HepG2 (cell line): ENCODE measurements at regions not wholly inside any gene's neighbourhood (a gene's known extent, or its start where the extent isn't known, plus 50 kb on each side); places are given as distances from the start of the nearest gene placed in this dataset.

Experiments used
- ATAC-seq: fragments of 200-7000 bp; cut with Tn5 transposase; 3 replicates; pipeline ENCODE4 v1.9.1; 2020; ENCODE audit warnings: mild to moderate bottlenecking, moderate library complexity
- BruUV-seq: library from RNA; stranded (reverse); fragments of 400-500 nt; replicated peaks from 2 replicates; lab custom pipeline; 2021; lab: Mats Ljungman, UMichigan
- CTCF ChIA-PET: fragments of 300-600 bp; formaldehyde crosslinking; extraction: SDS; loops from one replicate; lab custom pipeline; 2021; ENCODE audit warnings: low total read pairs, inconsistent platforms, low intra/inter-chr PET ratio; lab: Yijun Ruan, JAX
- POLR2A ChIA-PET: fragments of 350-600 bp; sonication (Branson Sonifier 250); formaldehyde crosslinking; loops from one replicate; lab custom pipeline; 2020; ENCODE audit warnings: antibody characterized with exemption, inconsistent platforms; lab: Yijun Ruan, JAX
- DNase-seq: peaks from one replicate; pipeline ENCODE4 v3.0.0-alpha.2; 2015; ENCODE audit warnings: low spot score
- FAIRE-seq: peaks from 3 replicates; lab custom pipeline; 2011; peaks lifted over from hg19 to GRCh38; lab: Jason Lieb, UNC
- H2AFZ ChIP-seq: one replicate; pipeline ENCODE4 v1.6.1; 2011; ENCODE audit warnings: low read length, inconsistent platforms
- H3K27ac ChIP-seq: fragments of 300-600 bp; 3 replicates; pipeline ENCODE4 v1.8.0; 2011; ENCODE audit warnings: mixed run types, mild to moderate bottlenecking, mixed read lengths, low read length, inconsistent platforms; ENCODE audit not compliant: insufficient read depth; ENCODE audit errors: extremely low read length
- H3K27me3 ChIP-seq, 2 experiments: fragments of 200-600 bp in 1 of 2; 2 replicates in 1 of 2; 3 replicates in 1 of 2; pipeline versions ENCODE4 v1.6.0 to v1.8.0; 2011; ENCODE audit warnings: low read length in 2 of 2, mild to moderate bottlenecking in 2 of 2, moderate library complexity in 2 of 2, inconsistent platforms in 1 of 2; ENCODE audit not compliant: insufficient read depth in 2 of 2, control insufficient read depth in 1 of 2
- H3K36me3 ChIP-seq, 2 experiments: fragments of 200-600 bp in 1 of 2; replicated peaks in 1 of 2; 2 replicates in 1 of 2; 3 replicates in 1 of 2; pipeline versions ENCODE4 v1.5.1 to v1.8.0; 2011; ENCODE audit warnings: low read length in 2 of 2, inconsistent platforms in 1 of 2; ENCODE audit not compliant: insufficient read depth in 2 of 2, control insufficient read depth in 1 of 2
- H3K4me1 ChIP-seq: 2 replicates; pipeline ENCODE4 v1.5.1; 2012; ENCODE audit warnings: low read length, inconsistent platforms; ENCODE audit not compliant: insufficient read depth
- H3K4me2 ChIP-seq: 2 replicates; pipeline ENCODE4 v1.6.0; 2011; ENCODE audit warnings: low read depth, low read length, inconsistent platforms
- H3K4me3 ChIP-seq, 3 experiments: fragments of 200-600 bp in 1 of 3; sonication (generic), shearing (Covaris generic) in 1 of 3; replicated peaks in 1 of 3; 2 replicates each; pipeline ENCODE4 v1.5.1; 2011 to 2016; ENCODE audit warnings: low read length in 3 of 3, inconsistent platforms in 2 of 3, low read depth in 2 of 3, mild to moderate bottlenecking in 2 of 3, control low read depth in 1 of 3, mixed read lengths in 1 of 3; ENCODE audit not compliant: insufficient read depth in 1 of 3
- H3K79me2 ChIP-seq: one replicate; pipeline ENCODE4 v1.6.1; 2011; ENCODE audit warnings: low read length, inconsistent platforms; ENCODE audit not compliant: insufficient read depth
- H3K9ac ChIP-seq: 2 replicates; pipeline ENCODE4 v1.6.0; 2011; ENCODE audit warnings: mild to moderate bottlenecking, low read depth, low read length, inconsistent platforms; ENCODE audit not compliant: insufficient read depth
- H3K9me3 ChIP-seq: 2 replicates; pipeline ENCODE4 v1.5.1; 2012; ENCODE audit warnings: mild to moderate bottlenecking, low read length
- H4K20me1 ChIP-seq: 2 replicates; pipeline ENCODE4 v1.6.0; 2011; ENCODE audit warnings: inconsistent platforms, mild to moderate bottlenecking, low read length, moderate library complexity; ENCODE audit not compliant: insufficient read depth
- MAFF ChIP-seq: IDR thresholded peaks from 2 replicates; pipeline ENCODE4 v1.6.1; 2011; ENCODE audit warnings: low read depth, low read length, improper control_type of control experiment
- NCOA5 ChIP-seq: sonication (generic); formaldehyde crosslinking; IDR thresholded peaks from 2 replicates; pipeline ENCODE4 v1.4.0; 2020; ENCODE audit warnings: missing genetic modification reagents
- POLR2G ChIP-seq: fragments of 200-400 bp; formaldehyde crosslinking; IDR thresholded peaks from 2 replicates; pipeline ENCODE4 v1.6.1; 2018; ENCODE audit warnings: mild to moderate bottlenecking, low read depth, low read length, moderate library complexity
- RNF2 ChIP-seq: fragments of 450-650 bp; conservative IDR thresholded peaks from 2 replicates; pipeline ENCODE4 v1.6.1; 2016; ENCODE audit warnings: low read depth
- XBP1 ChIP-seq: sonication (generic); formaldehyde crosslinking; IDR thresholded peaks from 2 replicates; pipeline ENCODE4 v1.5.0; 2020; ENCODE audit warnings: missing genetic modification reagents
- ZNF775 ChIP-seq: sonication (generic); formaldehyde crosslinking; IDR thresholded peaks from 2 replicates; pipeline ENCODE4 v1.4.0; 2020; ENCODE audit warnings: missing genetic modification reagents, mild to moderate bottlenecking, moderate library complexity, borderline replicate concordance
- WGBS: methylation state at CpG from one replicate; pipeline ENCODE4 v1.1.6; 2017; ENCODE audit warnings: low lambda C conversion rate; 5-methylcytosine and 5-hydroxymethylcytosine counted together
- in situ Hi-C: cut with HindIII; loops from 2 replicates; pipeline ENCODE4 v1.10.0; 2017; ENCODE audit warnings: low pct_unique_long_range_greater_than_20kb; ENCODE audit not compliant: extremely low pct_ligation_motif_present
- intact Hi-C: fragments of 100-400 bp; cut with micrococcal nuclease; formaldehyde crosslinking; loops from one replicate; pipeline ENCODE4 v1.10.0; 2022; ENCODE audit not compliant: unreplicated experiment
- TF ChIP-seq, protein P1 (sequence below): sonication (generic); formaldehyde crosslinking; IDR thresholded peaks from 2 replicates; pipeline ENCODE4 v1.8.1; 2022; ENCODE audit warnings: mild to moderate bottlenecking, missing genetic modification reagents
- TF ChIP-seq, protein P2 (sequence below): IDR thresholded peaks from 2 replicates; pipeline ENCODE4 v1.6.1; 2012; ENCODE audit warnings: low read length, improper control_type of control experiment
- TF ChIP-seq, protein P3 (sequence below): sonication (generic); formaldehyde crosslinking; IDR thresholded peaks from 2 replicates; pipeline ENCODE4 v1.4.0; 2020; ENCODE audit warnings: missing genetic modification reagents

DNA sequence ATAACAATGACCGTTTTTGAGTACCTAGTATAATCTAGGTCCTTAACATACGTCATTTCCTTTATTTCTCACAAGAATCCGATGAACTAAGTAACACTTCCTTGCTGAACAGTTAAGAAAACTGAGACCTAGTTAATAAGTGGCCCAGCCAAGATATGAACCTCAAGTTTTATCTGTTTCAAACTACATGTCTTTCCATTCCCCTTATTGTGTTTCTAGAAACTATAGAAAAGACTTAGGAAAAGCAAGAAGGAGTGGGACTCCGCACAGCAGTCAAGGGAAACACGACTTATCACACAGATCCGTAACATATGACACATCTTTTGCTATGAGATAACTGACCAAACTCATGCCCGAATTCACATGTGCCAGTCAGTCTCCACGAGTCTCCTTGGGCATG is 221.2 kb upstream of the ADAMTS9 start (continued):
- TF ChIP-seq, protein P1, sequence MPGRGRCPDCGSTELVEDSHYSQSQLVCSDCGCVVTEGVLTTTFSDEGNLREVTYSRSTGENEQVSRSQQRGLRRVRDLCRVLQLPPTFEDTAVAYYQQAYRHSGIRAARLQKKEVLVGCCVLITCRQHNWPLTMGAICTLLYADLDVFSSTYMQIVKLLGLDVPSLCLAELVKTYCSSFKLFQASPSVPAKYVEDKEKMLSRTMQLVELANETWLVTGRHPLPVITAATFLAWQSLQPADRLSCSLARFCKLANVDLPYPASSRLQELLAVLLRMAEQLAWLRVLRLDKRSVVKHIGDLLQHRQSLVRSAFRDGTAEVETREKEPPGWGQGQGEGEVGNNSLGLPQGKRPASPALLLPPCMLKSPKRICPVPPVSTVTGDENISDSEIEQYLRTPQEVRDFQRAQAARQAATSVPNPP (CRISPR knock-in tag) = no peak
- no peak for TF ChIP-seq RNF2
- TF ChIP-seq, protein P2, sequence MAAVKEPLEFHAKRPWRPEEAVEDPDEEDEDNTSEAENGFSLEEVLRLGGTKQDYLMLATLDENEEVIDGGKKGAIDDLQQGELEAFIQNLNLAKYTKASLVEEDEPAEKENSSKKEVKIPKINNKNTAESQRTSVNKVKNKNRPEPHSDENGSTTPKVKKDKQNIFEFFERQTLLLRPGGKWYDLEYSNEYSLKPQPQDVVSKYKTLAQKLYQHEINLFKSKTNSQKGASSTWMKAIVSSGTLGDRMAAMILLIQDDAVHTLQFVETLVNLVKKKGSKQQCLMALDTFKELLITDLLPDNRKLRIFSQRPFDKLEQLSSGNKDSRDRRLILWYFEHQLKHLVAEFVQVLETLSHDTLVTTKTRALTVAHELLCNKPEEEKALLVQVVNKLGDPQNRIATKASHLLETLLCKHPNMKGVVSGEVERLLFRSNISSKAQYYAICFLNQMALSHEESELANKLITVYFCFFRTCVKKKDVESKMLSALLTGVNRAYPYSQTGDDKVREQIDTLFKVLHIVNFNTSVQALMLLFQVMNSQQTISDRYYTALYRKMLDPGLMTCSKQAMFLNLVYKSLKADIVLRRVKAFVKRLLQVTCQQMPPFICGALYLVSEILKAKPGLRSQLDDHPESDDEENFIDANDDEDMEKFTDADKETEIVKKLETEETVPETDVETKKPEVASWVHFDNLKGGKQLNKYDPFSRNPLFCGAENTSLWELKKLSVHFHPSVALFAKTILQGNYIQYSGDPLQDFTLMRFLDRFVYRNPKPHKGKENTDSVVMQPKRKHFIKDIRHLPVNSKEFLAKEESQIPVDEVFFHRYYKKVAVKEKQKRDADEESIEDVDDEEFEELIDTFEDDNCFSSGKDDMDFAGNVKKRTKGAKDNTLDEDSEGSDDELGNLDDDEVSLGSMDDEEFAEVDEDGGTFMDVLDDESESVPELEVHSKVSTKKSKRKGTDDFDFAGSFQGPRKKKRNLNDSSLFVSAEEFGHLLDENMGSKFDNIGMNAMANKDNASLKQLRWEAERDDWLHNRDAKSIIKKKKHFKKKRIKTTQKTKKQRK = no peak
- no peak for TF ChIP-seq NCOA5
- TF ChIP-seq MAFF = no peak
- no peak for TF ChIP-seq POLR2G

DNA sequence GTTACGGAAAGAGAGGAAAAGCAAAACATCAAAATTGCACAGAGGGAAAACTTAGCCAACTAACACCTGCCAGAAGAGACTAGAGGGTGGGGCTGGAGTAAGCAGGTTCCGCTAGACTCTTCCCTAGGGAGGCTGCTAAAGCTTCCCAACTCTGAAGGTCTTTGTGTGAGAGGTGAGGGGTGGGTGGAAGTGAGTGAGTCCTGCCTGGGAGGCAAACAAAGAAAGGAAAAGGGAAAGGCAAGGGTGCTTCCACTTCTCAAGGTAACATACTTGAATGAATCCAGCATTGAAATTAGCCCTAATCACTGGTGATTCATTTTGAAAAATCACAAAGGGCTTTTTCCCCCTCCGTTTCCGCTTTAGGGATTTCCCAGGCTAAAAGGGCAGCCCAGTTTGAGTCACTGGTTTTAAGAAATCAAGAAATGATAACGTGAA is 220.5 kb upstream of the ADAMTS9 start:
- H3K79me2 ChIP-seq = no peaks in the 10 kb centered on the region
- H4K20me1 ChIP-seq = no peaks in the 10 kb centered on the region
- FAIRE-seq = no peak
- POLR2A ChIA-PET = no interaction called here
- H3K4me3 ChIP-seq = no peak overlapping the region
- WGBS = 21% methylated on average over 5 of the region's 5 CpGs
- peaks cover 2 to 14% of the 10 kb centered on the region in 2 experiments; a peak in 1 of 5 replicates for H3K27me3 ChIP-seq
- no peaks in the 10 kb centered on the region for H3K4me1 ChIP-seq
- BruUV-seq = no TSS peak
- intact Hi-C loops = no loop called here
- TF ChIP-seq XBP1 (no peak), ZNF775 (CRISPR knock-in tag) (no peak)
- TF ChIP-seq, protein P3, sequence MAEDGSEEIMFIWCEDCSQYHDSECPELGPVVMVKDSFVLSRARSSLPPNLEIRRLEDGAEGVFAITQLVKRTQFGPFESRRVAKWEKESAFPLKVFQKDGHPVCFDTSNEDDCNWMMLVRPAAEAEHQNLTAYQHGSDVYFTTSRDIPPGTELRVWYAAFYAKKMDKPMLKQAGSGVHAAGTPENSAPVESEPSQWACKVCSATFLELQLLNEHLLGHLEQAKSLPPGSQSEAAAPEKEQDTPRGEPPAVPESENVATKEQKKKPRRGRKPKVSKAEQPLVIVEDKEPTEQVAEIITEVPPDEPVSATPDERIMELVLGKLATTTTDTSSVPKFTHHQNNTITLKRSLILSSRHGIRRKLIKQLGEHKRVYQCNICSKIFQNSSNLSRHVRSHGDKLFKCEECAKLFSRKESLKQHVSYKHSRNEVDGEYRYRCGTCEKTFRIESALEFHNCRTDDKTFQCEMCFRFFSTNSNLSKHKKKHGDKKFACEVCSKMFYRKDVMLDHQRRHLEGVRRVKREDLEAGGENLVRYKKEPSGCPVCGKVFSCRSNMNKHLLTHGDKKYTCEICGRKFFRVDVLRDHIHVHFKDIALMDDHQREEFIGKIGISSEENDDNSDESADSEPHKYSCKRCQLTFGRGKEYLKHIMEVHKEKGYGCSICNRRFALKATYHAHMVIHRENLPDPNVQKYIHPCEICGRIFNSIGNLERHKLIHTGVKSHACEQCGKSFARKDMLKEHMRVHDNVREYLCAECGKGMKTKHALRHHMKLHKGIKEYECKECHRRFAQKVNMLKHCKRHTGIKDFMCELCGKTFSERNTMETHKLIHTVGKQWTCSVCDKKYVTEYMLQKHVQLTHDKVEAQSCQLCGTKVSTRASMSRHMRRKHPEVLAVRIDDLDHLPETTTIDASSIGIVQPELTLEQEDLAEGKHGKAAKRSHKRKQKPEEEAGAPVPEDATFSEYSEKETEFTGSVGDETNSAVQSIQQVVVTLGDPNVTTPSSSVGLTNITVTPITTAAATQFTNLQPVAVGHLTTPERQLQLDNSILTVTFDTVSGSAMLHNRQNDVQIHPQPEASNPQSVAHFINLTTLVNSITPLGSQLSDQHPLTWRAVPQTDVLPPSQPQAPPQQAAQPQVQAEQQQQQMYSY (CRISPR knock-in tag) = no peak
- TF ChIP-seq, all 625 proteins: peak for 0
- H3K27ac ChIP-seq = no peak overlapping the region
- DNase-seq (no peak), ATAC-seq (no peak)
- H3K4me2 ChIP-seq = no peak overlapping the region
- H3K36me3 ChIP-seq = no peaks in the 10 kb centered on the region
- H2AFZ ChIP-seq = no peak overlapping the region
- in situ Hi-C loops = no loop called here
- no peaks in the 10 kb centered on the region for H3K9me3 ChIP-seq
- CTCF ChIA-PET = no interaction called here
- no peak overlapping the region for H3K9ac ChIP-seq
